ENCODE measurements at regions not wholly inside any gene's neighbourhood (a gene's known extent, or its start where the extent isn't known, plus 50 kb on each side); places are given as distances from the start of the nearest gene placed in this dataset.
A peak's percentile ranks its signal among the peaks of the same experiment; 100 is the strongest.

DNA sequence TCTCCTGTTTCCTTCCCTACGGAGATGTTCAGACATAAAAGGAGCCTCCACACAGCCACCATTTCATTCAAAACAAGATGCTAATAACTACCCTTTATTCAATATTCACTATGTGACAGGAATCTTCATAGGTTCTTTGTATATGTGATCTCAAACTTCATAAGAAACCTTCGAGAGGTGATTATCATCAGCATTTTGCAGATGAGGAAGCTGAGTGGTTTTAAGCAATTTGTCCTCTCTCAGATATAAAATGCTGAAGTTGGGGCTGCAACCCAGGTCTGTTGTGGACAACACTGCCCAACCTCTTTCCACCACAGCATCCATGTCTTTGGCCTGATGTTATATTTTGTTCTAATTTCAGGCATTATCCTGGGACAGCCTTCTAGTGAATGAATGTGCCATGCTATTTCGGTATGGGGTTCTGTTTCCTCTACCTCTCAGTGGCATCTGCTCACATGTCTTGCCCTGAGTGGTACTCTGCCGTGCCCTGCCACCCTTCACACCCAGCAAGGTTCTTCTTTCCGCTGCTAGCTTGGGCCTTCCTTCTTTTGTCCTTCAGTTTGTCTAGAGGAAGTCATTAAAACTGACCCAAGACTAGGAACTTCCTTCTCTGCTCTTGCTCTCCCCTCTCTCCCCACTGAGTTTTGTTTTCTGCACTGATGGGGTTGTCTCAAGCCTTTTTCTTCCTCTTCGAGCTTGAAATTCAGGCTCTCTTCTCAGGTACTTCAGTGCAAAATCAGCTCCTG lies 300.9 kb upstream of the PRDM1 start:
- no peak for DNase-seq (ENCODE audit: low read depth, low spot score)

DNA sequence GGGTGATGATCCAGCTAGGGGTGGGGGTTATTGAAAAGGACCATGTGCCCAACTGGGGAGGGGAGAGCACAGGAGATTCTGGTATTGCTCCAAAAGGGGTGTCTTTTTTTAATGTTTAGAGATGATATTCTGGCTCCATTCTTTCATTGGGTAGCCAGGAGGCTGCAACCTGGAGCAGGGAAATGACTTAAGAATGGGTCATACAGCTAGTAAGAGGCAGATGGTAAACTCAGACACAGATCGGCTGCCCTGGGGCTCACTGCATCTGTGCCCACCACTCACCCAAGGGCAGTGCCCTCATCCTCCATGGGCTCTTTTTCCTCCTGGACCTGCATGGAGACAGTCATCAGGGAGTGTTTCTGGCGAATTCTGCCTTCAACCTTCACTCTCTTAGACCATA lies 302.0 kb upstream of the PRDM1 start:
- H3K27ac ChIP-seq = peak overlapping the region; percentile 12
- no peak for DNase-seq (ENCODE audit: low read depth, low spot score)

More for the DNA sequence above, 300.9 kb upstream of the PRDM1 start:
- H3K27ac ChIP-seq = no peak overlapping the region

DNA sequence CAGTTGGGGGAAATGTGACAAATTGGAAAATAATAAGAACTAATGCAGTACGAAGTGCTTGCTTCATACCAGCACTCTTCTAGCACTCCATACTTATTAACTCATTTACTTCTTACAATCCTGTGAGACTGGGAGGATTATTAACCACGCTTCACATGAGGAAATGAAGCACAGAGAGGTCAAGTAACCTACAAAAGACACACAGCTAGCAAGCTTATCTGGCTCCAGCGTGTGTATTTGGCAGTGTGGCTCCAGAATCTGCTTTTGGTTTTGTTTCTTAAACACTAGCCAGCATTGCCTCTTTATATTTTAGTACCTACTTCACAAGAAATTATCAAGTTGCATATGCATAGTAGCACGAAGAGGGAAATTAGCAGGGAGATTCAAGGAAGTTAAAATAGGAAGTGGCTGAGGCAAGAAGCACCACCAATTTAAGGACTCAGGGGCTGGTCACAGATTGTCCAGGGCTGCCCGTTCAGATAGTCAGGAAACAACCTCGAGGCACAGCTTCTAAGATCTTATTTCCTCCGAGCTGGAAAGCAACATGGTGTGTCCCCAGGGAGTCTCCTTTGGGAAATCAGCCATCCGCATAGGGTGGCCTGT lies 302.7 kb upstream of the PRDM1 start:
- no peak for DNase-seq (ENCODE audit: low read depth, low spot score)
- H3K27ac ChIP-seq = no peak overlapping the region

DNA sequence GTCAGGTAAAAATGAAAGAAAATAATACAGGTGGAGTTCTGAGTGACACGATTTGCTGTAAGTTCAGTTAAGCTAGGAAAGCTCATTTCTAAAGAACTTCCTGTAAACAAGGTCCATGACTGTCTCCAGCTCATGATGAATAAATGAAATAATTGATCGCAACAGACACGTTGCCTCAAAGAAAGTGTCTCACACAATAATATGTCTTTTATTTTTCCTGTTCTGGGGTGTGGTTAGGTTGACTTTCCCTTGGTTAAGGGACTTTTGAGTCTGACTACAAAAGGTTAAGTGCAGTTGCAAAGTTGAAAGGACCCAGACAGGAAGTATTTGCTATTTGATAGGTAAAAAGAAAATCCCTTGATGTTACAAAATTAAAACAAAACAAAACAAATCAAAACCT lies 304.2 kb upstream of the PRDM1 start:
- no peak for DNase-seq (ENCODE audit: low read depth, low spot score)

DNA sequence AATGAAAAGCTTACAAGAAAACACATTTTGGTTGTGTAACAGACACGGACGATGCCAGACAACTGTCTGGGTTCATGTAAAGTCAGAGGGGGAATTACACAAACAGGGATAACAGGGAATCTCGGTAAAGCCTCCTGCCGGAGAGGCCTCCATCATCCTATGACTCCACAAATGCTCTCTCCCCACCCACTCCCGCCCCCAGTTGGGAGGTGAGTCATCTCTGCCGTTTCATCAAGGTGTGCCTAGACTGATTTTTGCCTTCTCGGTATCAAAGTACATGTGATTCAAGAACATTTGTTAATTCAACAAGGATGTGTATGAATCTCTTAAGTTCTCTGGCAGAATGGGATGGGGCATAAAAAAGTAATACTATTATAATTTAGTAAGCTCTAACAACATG lies 304.9 kb upstream of the PRDM1 start:
- peak; percentile 69 for DNase-seq (ENCODE audit: low read depth, low spot score)
- peak overlapping the region; percentile 93 for H3K27ac ChIP-seq

More for the DNA sequence above, 304.2 kb upstream of the PRDM1 start:
- H3K27ac ChIP-seq = peak overlapping the region; percentile 93

DNA sequence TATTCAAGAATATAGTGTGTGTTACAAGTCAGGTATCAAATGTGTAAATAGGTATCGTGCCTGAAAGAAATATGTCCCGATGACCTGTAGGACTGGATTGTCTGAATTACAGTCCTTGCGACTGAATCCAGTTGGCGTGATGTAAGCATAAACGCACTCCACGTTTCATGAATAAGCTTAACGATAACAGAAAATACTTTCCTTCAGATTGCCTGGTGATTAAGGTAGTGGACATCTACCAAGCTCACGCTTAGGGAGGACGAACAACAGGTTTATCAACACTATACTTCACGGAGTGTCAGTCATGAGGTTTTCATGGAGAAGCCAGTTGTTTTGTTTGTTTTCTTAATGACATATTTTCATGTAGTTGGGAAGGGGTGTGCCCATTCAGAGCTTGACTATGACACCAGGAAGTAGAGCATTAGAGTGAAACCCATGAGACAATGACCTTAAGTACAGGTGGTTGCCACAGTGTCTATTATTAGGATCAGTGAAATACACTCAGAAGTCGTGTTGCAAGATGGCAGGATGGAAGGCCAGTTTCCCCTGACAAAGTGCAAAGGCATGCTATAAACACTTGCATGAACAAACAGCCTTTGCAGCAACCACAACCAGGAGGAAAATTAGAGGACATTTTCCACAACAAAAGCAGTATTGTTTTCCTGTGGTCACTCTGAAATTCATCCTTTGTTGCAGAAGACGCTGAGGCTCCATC lies 305.8 kb upstream of the PRDM1 start:
- peak overlapping the region; percentile 93 for H3K27ac ChIP-seq
- DNase-seq (ENCODE audit: low read depth, low spot score) = peak; percentile 93

DNA sequence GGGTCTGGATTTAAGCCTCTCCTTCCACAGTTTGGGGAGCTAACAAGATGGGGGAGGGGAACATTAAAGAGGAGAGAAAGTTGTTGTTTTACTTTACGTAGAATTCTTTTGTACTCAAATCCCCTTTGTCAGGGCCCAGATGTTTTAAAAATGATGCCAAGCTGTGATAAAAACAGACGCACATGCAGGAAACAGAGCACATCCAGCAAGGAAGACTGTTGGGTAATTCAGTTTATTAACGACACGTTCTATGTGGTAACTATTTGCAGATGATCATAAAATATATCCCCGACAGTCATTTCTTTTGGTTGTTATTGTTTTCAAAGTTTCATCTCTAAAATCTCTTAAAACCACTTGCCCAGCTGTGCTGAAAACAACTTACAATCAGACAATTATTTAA lies 307.0 kb upstream of the PRDM1 start:
- no peak for DNase-seq (ENCODE audit: low read depth, low spot score)
- peak overlapping the region; percentile 93 for H3K27ac ChIP-seq

DNA sequence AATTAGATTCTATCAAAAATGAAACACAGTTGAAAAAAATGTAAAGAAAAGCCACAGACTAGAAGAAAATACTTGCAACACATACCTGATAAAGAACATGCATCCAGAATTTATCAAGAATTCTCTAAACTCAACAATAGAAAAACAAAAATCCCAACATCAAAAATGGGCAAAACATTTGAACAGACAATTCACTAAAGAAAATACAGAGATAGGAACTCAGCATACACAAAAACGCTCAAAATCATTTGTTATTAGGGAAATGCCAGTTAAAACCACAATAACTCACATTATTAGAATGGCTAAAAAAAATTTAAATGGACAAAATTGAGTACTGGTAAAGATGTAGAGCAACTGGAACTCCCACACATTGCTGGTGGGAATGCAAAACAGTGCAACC lies 311.0 kb upstream of the PRDM1 start:
- no peak for DNase-seq (ENCODE audit: low read depth, low spot score)
- H3K27ac ChIP-seq = no peak overlapping the region

DNA sequence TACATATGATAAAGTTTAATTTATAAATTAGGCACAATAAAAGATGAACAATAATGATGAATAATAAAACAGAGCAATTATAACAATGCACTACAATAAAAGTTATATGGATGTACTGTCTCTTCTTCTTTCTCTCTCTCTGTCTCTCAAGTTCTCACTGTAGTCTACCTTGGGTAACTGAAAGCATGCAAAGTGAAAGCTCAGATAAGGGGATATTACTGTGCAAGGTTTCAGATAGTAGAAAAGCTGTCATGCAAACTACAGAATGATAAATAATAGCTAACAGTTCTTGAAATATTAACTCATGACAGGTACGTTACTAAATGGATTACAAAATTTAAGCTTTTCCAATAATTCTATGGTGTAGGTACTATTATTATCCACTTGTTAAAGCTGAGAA lies 311.9 kb upstream of the PRDM1 start:
- no peak overlapping the region for H3K27ac ChIP-seq
- no peak for DNase-seq (ENCODE audit: low read depth, low spot score)

DNA sequence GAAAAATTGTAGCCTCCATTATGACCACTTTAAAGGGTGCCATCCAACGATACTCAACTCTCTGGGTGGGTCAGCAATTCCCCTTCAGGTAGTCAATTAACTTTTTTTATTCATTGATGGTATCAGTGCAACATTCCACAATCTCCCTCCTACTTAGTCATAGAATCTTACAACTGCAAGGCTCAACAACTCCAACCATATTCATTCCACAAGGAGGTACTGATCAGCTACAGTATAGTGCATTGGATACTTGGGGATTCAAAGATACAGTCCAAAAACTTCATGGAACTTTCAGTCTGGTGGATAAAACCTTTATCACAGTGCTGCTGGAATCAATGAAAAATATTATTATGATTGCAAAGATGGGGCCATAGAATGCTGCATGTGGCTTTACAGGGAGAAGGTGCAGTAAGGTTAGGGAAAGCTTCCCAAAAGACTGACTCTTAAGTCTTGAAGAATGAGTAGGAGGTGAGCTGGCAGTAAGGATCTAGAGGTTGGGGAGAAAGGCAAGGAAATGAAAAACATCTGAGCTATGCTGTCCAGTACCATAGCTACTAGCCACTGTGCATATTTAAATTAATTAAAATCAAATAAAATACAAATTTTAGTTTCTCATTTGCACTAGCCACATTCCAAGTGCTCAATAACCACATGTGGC lies 314.7 kb upstream of the PRDM1 start:
- no peak for DNase-seq (ENCODE audit: low read depth, low spot score)
- peak overlapping the region; percentile 62 for H3K27ac ChIP-seq

DNA sequence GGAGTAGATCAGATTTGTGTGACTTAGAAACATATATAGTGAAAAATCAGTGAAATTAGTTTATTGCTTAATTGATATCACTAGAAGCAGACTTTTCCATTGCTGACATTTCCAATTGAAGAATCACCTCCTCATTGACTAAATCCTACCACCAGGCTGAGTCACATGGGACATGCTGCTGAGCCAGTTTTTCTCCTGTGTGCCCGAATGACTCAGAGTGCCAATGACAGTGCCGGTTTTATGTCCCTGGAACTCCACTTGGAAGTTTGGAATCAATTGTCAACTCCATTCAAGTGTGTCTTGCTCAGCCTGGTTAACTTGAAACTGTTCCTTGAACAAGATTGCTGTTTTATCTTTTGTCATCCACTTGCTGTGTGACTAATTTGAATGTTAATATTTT lies 316.1 kb upstream of the PRDM1 start:
- peak; percentile 73 for DNase-seq (ENCODE audit: low read depth, low spot score)
- H3K27ac ChIP-seq = peak overlapping the region; percentile 62

DNA sequence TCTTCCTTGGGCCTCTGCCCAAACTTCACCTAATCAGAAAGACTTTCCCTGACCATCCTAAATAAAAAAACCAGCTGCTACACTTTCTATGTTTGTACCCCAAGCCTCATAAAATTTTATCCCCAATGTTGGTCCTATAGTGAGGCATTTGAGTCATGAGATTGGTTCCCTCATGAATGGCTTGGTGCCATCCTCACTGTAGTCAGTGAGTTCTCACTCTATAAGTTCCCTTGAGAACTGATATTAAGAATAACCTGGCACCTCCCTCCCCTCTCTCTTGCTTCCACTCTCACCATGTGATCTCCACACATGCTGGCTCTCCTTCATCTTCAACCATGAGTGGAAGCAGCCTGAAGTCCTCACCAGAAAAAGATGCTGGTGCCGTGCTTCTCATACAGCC lies 316.9 kb upstream of the PRDM1 start:
- no peak for DNase-seq (ENCODE audit: low read depth, low spot score)
- peak overlapping the region; percentile 62 for H3K27ac ChIP-seq

DNA sequence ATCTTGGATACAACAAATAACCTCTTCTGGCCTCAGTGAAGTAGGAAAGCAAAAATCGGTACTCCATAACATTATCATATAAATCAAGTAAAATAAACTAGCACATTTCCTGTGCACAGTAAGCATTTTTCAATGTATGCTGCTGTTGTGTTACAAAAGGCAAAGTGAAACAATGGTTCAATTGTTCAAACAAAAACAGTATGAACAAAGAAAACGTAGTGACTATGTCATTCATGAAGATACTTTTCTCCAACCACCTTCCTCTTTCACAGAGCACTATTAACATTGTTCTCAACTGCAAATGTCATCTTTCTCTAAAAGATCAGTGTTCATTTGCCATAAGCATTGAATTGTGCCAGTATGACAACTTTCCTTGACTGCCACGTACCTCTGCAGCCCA lies 318.6 kb upstream of the PRDM1 start:
- H3K27ac ChIP-seq = peak overlapping the region; percentile 9
- no peak for DNase-seq (ENCODE audit: low read depth, low spot score)

DNA sequence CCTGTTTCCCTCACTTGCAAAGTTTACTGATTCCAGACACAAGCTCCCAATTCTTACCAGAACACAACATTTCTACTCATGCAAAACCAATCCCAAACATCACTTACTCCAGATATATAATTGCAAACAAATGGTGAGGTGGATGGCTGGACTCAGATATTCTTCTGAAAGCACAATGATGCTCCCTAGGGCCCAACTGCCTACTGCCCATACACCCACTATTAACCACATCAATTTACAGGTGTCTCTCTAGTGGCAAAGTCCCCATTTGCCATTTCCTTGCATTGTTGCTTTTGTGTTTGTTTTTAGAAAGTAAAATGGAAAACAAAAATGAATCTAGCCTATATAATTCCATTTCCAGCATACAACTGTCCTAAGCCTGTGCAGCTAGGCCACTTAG lies 320.9 kb upstream of the PRDM1 start:
- no peak for DNase-seq (ENCODE audit: low read depth, low spot score)
- H3K27ac ChIP-seq = no peak overlapping the region

DNA sequence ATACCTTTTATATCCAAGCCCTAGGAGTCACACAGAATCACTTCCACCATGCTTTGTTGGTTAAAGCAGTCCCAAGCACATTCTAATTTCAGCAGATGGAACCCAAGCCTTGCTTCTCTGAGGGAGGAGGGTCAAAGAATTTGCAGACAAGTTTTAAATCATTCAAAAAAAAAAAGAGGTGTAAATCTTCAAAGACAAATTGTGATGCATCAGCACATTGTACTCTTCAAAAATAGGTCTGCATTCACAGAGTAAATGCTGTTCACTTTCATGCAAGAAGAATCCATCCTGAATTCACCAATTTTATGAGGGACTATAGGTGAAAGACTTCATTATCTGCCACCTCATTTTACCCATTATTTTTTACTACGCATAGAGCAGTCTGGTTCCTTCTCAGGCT lies 321.8 kb upstream of the PRDM1 start:
- no peak for DNase-seq (ENCODE audit: low read depth, low spot score)
- H3K27ac ChIP-seq = peak overlapping the region; percentile 83

DNA sequence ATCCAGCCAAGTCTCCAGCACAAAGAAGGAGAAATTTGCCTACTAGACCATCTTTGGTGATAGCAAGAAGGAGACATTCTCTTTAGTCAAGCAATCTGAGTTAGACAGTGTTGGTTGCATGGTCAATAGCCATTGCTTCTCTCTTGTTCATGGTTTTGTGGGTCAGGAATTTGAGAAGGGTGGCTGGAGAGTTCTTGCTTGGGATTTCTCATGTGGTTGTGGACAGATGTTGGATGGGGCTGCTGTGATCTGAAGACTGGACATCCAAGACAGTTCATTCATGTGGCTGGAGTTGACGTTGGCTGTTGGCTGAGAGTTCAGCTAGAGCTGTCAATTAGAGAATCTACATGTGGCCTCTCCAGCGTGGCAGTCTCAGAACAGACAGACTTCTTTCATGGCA lies 322.3 kb upstream of the PRDM1 start:
- peak overlapping the region; percentile 83 for H3K27ac ChIP-seq
- DNase-seq (ENCODE audit: low read depth, low spot score) = no peak

DNA sequence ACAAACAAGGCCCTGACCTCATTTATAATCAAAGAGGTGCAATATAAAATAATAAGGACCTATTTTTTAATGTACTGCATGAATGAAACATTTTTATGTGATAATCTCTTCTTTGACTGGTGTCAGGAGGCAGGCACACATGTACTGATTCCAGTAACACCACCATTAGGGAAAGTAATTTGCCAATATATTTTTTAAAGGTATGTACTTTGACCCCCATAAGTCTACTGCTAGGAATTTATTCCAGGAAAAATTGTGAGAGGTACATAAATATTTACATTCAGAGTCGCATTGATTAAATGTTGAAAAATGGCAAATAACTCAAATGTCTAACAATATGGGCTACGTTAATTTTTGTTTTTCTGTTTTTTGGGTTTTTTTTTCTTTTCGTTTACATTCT lies 325.4 kb upstream of the PRDM1 start:
- no peak for DNase-seq (ENCODE audit: low read depth, low spot score)
- peak overlapping the region; percentile 63 for H3K27ac ChIP-seq

DNA sequence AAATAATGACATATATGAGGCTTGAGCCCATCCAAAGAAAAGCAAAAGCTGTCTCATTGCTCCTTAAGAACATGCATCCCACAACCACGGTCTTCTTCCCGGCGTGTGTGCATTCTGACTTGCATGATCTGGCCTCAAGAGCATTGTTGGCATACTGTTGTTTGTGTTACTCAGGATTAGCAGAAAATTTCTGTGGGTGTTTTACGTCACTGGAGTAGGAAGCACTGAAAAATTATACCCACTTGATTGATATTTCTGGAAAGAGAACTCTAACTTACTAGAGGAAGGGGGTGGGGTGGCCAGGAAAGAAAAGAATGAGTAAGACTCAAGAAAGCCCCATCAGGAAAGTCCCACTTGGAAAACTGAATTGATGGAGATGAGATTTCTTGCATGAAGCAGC lies 326.2 kb upstream of the PRDM1 start:
- peak overlapping the region; percentile 63 for H3K27ac ChIP-seq
- no peak for DNase-seq (ENCODE audit: low read depth, low spot score)

DNA sequence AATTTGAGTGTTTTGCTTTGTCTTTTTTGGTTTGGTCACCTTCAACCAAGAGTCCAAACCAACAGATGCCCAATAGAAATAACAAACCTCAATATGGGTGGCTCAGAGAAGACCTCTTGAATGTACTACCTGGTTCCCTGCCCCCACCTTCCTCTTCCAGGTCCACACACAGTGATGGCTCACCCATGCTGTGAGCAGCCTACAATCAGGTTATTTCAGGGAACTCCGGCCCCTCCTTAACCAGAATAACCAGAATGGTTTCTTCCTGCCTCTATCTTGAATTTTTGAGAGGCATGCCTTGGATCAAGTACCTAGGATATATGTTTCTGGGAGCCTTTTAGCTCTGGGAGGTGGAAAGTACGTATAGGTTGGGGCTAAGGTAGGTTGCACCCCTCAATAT lies 327.1 kb upstream of the PRDM1 start:
- peak overlapping the region; percentile 63 for H3K27ac ChIP-seq
- DNase-seq (ENCODE audit: low read depth, low spot score) = peak; percentile 68

DNA sequence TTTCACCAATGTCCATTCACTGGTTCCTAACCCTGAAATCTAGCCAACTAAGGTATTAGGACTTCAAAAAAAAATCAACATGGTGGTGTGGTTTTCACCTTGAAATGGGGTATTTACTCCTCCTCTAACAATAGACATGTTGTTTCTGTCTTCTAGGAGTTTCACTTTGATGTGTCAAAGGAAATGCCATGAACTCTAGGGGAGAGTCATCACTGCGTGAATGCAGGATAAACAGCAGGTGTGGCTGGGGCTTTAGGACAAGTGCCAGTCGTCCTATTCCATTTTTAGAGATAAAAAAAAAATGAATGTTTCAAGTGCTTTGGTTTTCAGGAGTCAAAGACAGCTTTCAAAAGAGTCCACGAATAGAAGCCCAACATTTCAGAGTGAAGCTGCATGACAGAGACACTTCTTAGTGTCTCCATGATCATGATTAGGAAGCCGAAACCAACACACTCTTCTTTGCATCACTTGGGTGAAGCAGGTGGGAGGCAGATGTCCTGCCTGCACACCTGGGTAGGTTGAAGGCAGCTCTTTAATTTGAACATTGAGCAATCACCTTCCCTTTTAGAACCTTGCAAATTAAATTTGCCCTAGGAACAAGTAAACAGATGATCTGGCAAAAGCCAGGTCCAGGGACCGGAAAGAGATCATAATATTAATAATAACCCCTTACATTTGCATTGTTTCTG lies 328.5 kb upstream of the PRDM1 start:
- DNase-seq (ENCODE audit: low read depth, low spot score) = peak; percentile 70
- H3K27ac ChIP-seq = peak overlapping the region; percentile 63

Data from epithelial cell of prostate (primary cell).